GM12878 (cell line): ENCODE measurements at regions not wholly inside any gene's neighbourhood (a gene's known extent, or its start where the extent isn't known, plus 50 kb on each side); places are given as distances from the start of the nearest gene placed in this dataset.

ENCODE experiments used
- ATAC-seq: fragments of 200-7000 bp; cut with Tn5 transposase; 3 replicates; pipeline ENCODE4 v1.9.1; 2020; ENCODE audit warnings: mild to moderate bottlenecking, moderate library complexity
- BruUV-seq: library from RNA; stranded (reverse); fragments of 400-500 nt; replicated peaks from 2 replicates; lab custom pipeline; 2021; lab: Mats Ljungman, UMichigan
- CTCF ChIA-PET: fragments of 300-600 bp; sonication (Branson Sonifier 250); formaldehyde crosslinking; extraction: SDS; loops from one replicate; lab custom pipeline; 2021; ENCODE audit warnings: inconsistent platforms; lab: Yijun Ruan, JAX
- POLR2A ChIA-PET: fragments of 350-600 bp; formaldehyde crosslinking; extraction: SDS; loops from one replicate; lab custom pipeline; 2021; ENCODE audit warnings: inconsistent platforms; lab: Charles Lee
- RAD21 ChIA-PET: fragments of 300-600 bp; sonication (Branson Sonifier 250); formaldehyde crosslinking; loops from one replicate; lab custom pipeline; 2023; ENCODE audit warnings: antibody characterized with exemption; ENCODE audit not compliant: unreplicated experiment; lab: Charles Lee
- SMC1A ChIA-PET: fragments of 300-600 bp; sonication (Branson Sonifier 250); formaldehyde crosslinking; loops from one replicate; lab custom pipeline; 2023; ENCODE audit not compliant: unreplicated experiment, uncharacterized antibody; lab: Charles Lee
- DNase-seq: peaks from one replicate; pipeline ENCODE4 v3.0.0-alpha.2; 2011; ENCODE audit warnings: low read depth, low spot score
- FAIRE-seq: peaks from 3 replicates; lab custom pipeline; 2011; peaks lifted over from hg19 to GRCh38; lab: Jason Lieb, UNC
- H2AFZ ChIP-seq: 2 replicates; pipeline ENCODE4 v1.6.0; 2011; ENCODE audit warnings: low read depth, low read length, control low read depth; ENCODE audit not compliant: control insufficient read depth
- H3K27ac ChIP-seq: 2 replicates; pipeline ENCODE4 v1.5.1; 2011; ENCODE audit warnings: control low read depth; ENCODE audit not compliant: control insufficient read depth, insufficient read depth
- H3K27me3 ChIP-seq, 2 experiments: replicated peaks in 1 of 2; 2 replicates each; pipeline versions ENCODE4 v1.6.0 to v1.6.1; 2011; ENCODE audit warnings: low read length in 1 of 2; ENCODE audit not compliant: control insufficient read depth in 2 of 2, insufficient read depth in 2 of 2
- H3K36me3 ChIP-seq, 2 experiments: 2 replicates each; pipeline ENCODE4 v1.5.1; 2011; ENCODE audit warnings: low read length in 1 of 2; ENCODE audit not compliant: control insufficient read depth in 2 of 2, insufficient read depth in 2 of 2
- H3K4me1 ChIP-seq: 2 replicates; pipeline ENCODE4 v1.6.1; 2011; ENCODE audit warnings: mild to moderate bottlenecking, low read length, moderate library complexity, mixed read lengths; ENCODE audit not compliant: control insufficient read depth, insufficient read depth
- H3K4me2 ChIP-seq: 2 replicates; pipeline ENCODE4 v1.6.0; 2011; ENCODE audit warnings: control low read depth; ENCODE audit not compliant: control insufficient read depth, insufficient read depth
- H3K4me3 ChIP-seq: fragments of 200-600 bp; sonication (generic); 2 replicates; pipeline ENCODE4 v1.5.1; 2016
- H3K79me2 ChIP-seq: 2 replicates; pipeline ENCODE4 v1.6.0; 2011; ENCODE audit warnings: low read length; ENCODE audit not compliant: control insufficient read depth, insufficient read depth
- H3K9ac ChIP-seq: 2 replicates; pipeline ENCODE4 v1.8.0; 2011; ENCODE audit warnings: low read length, control low read depth, mixed read lengths; ENCODE audit not compliant: control insufficient read depth, insufficient read depth
- H3K9me3 ChIP-seq: replicated peaks from 3 replicates; pipeline ENCODE4 v1.5.1; 2011; ENCODE audit warnings: mild to moderate bottlenecking, low read length; ENCODE audit not compliant: control insufficient read depth, insufficient read depth
- H4K20me1 ChIP-seq: 2 replicates; pipeline ENCODE4 v1.6.0; 2011; ENCODE audit not compliant: control insufficient read depth, insufficient read depth
- ATF7 ChIP-seq: fragments of 450-650 bp; IDR thresholded peaks from 2 replicates; pipeline ENCODE4 v1.6.1; 2016; ENCODE audit warnings: low read depth, mild to moderate bottlenecking
- BHLHE40 ChIP-seq, 2 experiments: fragments of 450-650 bp in 1 of 2; IDR thresholded peaks; 2 replicates each; pipeline ENCODE4 v1.6.1; 2011 to 2017; ENCODE audit warnings: low read depth in 2 of 2, borderline replicate concordance in 1 of 2, improper control_type of control experiment in 1 of 2, low read length in 1 of 2, mild to moderate bottlenecking in 1 of 2
- CEBPZ ChIP-seq: fragments of 150-350 bp; IDR thresholded peaks from 2 replicates; pipeline ENCODE4 v1.6.1; 2016; ENCODE audit warnings: low read depth, low read length
- EED ChIP-seq: sonication (generic); IDR thresholded peaks from 2 replicates; pipeline ENCODE4 v1.6.1; 2016; ENCODE audit warnings: antibody characterized with exemption, low read depth
- HDAC2 ChIP-seq: fragments of 200-600 bp; sonication (generic); IDR thresholded peaks from 2 replicates; pipeline ENCODE4 v1.6.1; 2017
- JUND ChIP-seq: IDR thresholded peaks from 2 replicates; pipeline ENCODE4 v1.6.1; 2012; ENCODE audit warnings: low read depth, mild to moderate bottlenecking, low read length, improper control_type of control experiment, moderate library complexity
- KAT2A ChIP-seq: conservative IDR thresholded peaks from 2 replicates; pipeline ENCODE4 v1.6.1; 2011; ENCODE audit warnings: low read depth, low read length; ENCODE audit not compliant: control insufficient read depth
- MEF2A ChIP-seq: IDR thresholded peaks from 2 replicates; pipeline ENCODE4 v1.6.1; 2011; ENCODE audit warnings: low read depth, mild to moderate bottlenecking, low read length, moderate library complexity; ENCODE audit not compliant: insufficient read depth
- NFIC ChIP-seq: IDR thresholded peaks from 2 replicates; pipeline ENCODE4 v1.6.1; 2012; ENCODE audit warnings: low read depth, mild to moderate bottlenecking, inconsistent platforms, low read length, moderate library complexity
- PBX3 ChIP-seq: IDR thresholded peaks from 2 replicates; pipeline ENCODE4 v1.6.1; 2011; ENCODE audit warnings: mild to moderate bottlenecking, low read depth, low read length, moderate library complexity; ENCODE audit not compliant: insufficient replicate concordance
- RFX5 ChIP-seq: IDR thresholded peaks from 2 replicates; pipeline ENCODE4 v1.6.1; 2011; ENCODE audit warnings: low read depth, low read length, improper control_type of control experiment
- SRF ChIP-seq, 2 experiments: IDR thresholded peaks; 2 replicates each; pipeline ENCODE4 v1.6.1; 2011; ENCODE audit warnings: low read depth in 2 of 2, low read length in 2 of 2, mild to moderate bottlenecking in 1 of 2, moderate library complexity in 1 of 2
- STAT3 ChIP-seq: IDR thresholded peaks from 2 replicates; pipeline ENCODE4 v1.6.1; 2011; ENCODE audit warnings: low read depth, low read length, improper control_type of control experiment
- TCF12 ChIP-seq: IDR thresholded peaks from 2 replicates; pipeline ENCODE4 v1.6.1; 2011; ENCODE audit warnings: low read depth, mild to moderate bottlenecking, low read length
- ZBTB40 ChIP-seq: fragments of 450-650 bp; IDR thresholded peaks from 2 replicates; pipeline ENCODE4 v1.6.1; 2016; ENCODE audit warnings: mild to moderate bottlenecking, moderate library complexity, borderline replicate concordance
- WGBS: methylation state at CpG from one replicate; pipeline ENCODE4 v1.1.6; 2016; ENCODE audit warnings: low lambda C conversion rate; ENCODE audit not compliant: insufficient replicate concordance, insufficient coverage; ENCODE audit errors: missing lambda C conversion rate; 5-methylcytosine and 5-hydroxymethylcytosine counted together
- in situ Hi-C: fragments of 300-500 bp; cut with MboI; formaldehyde crosslinking; loops from 9 replicates; pipeline ENCODE4 v1.14.3; 2018; ENCODE audit warnings: mixed read lengths
- intact Hi-C: fragments of 100-400 bp; cut with micrococcal nuclease; formaldehyde crosslinking; loops from one replicate; pipeline ENCODE4 v1.14.2; 2022; ENCODE audit not compliant: unreplicated experiment

GRCh38 chr9:134535171-134535570 is 106.4 kb upstream of the COL5A1 start (continued):
- TF ChIP-seq ZBTB40 (no peak), MEF2A (no peak), ATF7 (no peak), JUND (no peak), KAT2A (no peak)

GRCh38 chr9:134536101-134536900 is 105.3 kb upstream of the COL5A1 start:
- no peak for DNase-seq
- ChIA-PET RAD21 (no interaction called here), SMC1A (no interaction called here), POLR2A (no interaction called here), CTCF (no interaction called here)
- Histone ChIP-seq H4K20me1 (no peaks in the 10 kb centered on the region), H2AFZ (no peak overlapping the region), H3K4me1 (no peaks in the 10 kb centered on the region), H3K27ac (no peak overlapping the region), H3K27me3 (peaks cover 0 to 1% of the 10 kb centered on the region in 2 experiments; a peak in 2 of 4 replicates), H3K4me3 (no peak overlapping the region), H3K36me3 (no peaks in the 10 kb centered on the region), H3K79me2 (no peaks in the 10 kb centered on the region), H3K4me2 (no peak overlapping the region), H3K9ac (no peak overlapping the region), H3K9me3 (no peaks in the 10 kb centered on the region)
- FAIRE-seq = no peak
- no TSS peak for BruUV-seq
- ATAC-seq = no peak
- in situ Hi-C loops (no loop called here), intact Hi-C loops (no loop called here)
- 13% methylated on average over 13 of the region's 22 CpGs for WGBS
- TF ChIP-seq STAT3 (no peak), EED (no peak), HDAC2 (no peak), NFIC (no peak), SRF (IDR thresholded peaks at IDR 0.05; ENCODE audit: low read depth in 2 of 2, low read length in 2 of 2) (no peak), TCF12 (no peak), CEBPZ (no peak), PBX3 (no peak), BHLHE40 (IDR thresholded peaks at IDR 0.05; ENCODE audit: borderline replicate concordance in 1 of 2, low read depth in 2 of 2, low read length in 1 of 2) (no peak), RFX5 (no peak)
